GM10266 (cell line): ENCODE measurements at regions not wholly inside any gene's neighbourhood (a gene's known extent, or its start where the extent isn't known, plus 50 kb on each side); places are given as distances from the start of the nearest gene placed in this dataset.

Experiments
- DNase-seq: peaks from one replicate; pipeline ENCODE4 v3.0.0; 2012; ENCODE audit errors: extremely low spot score
- TF ChIP-seq, protein P1 (sequence below): IDR thresholded peaks from 2 replicates; pipeline ENCODE4 v1.5.1; 2012; ENCODE audit warnings: mild to moderate bottlenecking, low read depth; ENCODE audit not compliant: control insufficient read depth, insufficient read depth; ENCODE audit errors: missing control alignments

DNA sequence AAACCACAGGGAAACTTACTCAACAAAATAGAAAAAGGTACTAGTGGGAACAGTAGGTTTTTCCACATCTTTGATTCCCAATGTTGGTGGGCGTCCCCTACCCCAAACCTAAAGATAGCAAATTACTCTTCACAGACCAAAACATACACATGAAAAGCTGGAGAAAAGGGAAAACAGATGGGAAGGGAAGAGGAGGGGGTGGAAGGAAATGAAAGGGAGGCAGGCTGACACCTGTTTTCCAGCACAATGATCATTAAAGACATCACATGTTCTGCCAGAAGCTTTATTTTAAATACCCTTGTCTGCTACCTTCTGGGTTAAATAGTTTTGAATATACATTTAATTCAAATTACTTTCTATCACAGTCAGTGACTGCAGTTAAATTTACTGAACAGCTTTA is 1617.9 kb upstream of the SEL1L start:
- DNase-seq: no peak
- TF ChIP-seq, protein P1, sequence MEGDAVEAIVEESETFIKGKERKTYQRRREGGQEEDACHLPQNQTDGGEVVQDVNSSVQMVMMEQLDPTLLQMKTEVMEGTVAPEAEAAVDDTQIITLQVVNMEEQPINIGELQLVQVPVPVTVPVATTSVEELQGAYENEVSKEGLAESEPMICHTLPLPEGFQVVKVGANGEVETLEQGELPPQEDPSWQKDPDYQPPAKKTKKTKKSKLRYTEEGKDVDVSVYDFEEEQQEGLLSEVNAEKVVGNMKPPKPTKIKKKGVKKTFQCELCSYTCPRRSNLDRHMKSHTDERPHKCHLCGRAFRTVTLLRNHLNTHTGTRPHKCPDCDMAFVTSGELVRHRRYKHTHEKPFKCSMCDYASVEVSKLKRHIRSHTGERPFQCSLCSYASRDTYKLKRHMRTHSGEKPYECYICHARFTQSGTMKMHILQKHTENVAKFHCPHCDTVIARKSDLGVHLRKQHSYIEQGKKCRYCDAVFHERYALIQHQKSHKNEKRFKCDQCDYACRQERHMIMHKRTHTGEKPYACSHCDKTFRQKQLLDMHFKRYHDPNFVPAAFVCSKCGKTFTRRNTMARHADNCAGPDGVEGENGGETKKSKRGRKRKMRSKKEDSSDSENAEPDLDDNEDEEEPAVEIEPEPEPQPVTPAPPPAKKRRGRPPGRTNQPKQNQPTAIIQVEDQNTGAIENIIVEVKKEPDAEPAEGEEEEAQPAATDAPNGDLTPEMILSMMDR: no peak

DNA sequence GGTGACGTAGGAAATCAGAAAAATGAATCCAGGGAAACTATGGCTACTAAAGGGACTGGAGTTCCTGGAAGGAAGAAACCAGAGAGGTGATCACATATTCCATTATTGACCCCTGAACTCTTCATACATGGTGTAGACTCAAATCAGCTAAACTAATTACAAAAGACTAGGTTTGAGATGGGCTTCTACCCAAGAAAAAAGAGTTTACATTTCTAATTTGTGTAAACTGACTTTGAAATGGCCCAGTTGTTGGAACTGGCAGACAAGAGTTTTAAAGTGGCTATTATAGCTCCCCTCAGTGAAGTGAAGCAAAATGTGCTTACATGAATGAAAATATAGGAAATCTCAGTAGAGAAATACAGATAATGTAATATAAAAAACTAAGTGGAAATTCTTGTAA is 1619.4 kb upstream of the SEL1L start:
- TF ChIP-seq, protein P1: no peak

DNA sequence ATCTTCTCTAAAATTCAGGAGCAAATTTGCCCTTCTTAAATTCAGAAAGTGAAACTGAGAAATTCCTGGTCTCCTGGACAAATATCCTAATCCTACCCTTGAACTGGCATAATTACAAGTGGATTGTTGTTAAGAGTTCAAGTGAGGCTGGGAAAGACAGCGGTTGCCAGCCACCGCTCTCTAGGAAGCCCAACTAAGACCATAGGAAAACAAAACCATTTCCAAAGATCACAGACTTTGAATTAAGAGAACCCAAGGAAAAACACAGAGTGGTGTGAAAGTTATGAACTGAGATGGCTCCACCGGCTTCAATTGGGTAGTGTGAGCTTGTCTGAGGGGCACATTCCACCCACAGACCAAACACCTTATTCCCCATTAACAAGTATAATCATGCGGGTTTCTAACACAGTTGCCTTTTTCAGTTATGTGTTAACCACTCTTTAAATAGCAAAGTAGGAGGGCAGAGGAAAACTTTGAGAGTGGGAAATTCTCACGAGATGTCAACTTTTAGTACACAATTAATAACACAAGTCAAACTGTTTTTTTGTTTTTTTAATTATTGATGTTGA is 1628.8 kb upstream of the SEL1L start:
- TF ChIP-seq, protein P1: no peak
- DNase-seq: no peak

More for the DNA sequence above, 1619.4 kb upstream of the SEL1L start:
- DNase-seq: no peak

GRCh38 chr14:83163016-83163415 is 1629.4 kb upstream of the SEL1L start:
- TF ChIP-seq, protein P1: no peak
- DNase-seq: no peak

- DNase-seq: no peak
- TF ChIP-seq, protein P1: no peak
Measured at GRCh38 chr14:83164016-83164415, 1630.4 kb upstream of the SEL1L start.

DNA sequence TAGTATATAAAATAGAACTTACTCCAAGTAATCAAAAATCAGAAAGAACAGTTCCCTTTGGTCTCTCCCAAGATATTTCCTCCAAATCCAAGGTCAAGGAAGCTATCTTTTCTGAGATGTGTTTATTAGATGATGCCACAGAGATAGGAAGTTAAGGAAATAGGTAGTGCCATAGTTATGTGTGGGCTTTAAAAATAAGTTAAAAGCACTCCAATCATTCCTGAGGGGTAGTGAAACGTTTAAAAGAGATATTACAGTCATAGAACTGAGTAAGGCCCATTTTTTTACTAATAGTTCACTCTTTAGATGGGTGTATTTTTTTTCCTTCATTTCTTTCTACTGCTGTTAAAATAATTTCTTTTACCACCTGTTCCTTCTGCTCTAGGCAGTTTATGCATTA is 1630.9 kb upstream of the SEL1L start:
- TF ChIP-seq, protein P1: no peak
- no peak for DNase-seq

- DNase-seq: no peak
- TF ChIP-seq, protein P1: no peak
Measured at GRCh38 chr14:83170165-83170564, 1636.5 kb upstream of the SEL1L start.
